CMK (cell line): ENCODE measurements at regions not wholly inside any gene's neighbourhood (a gene's known extent, or its start where the extent isn't known, plus 50 kb on each side); places are given as distances from the start of the nearest gene placed in this dataset.

Source experiments
- DNase-seq: peaks from one replicate; pipeline ENCODE4 v3.0.0-alpha.2; 2010; ENCODE audit warnings: low read depth

GRCh38 chr1:232519186-232519585 is 110.7 kb downstream of the SIPA1L2 start:
- DNase-seq: no peak

- DNase-seq: no peak
Observed at GRCh38 chr1:232518349-232518748, 111.6 kb downstream of the SIPA1L2 start.

- no peak for DNase-seq
Observed at GRCh38 chr1:232517204-232517603, 112.7 kb downstream of the SIPA1L2 start.

- no peak for DNase-seq
Observed at GRCh38 chr1:232515706-232516105, 114.2 kb downstream of the SIPA1L2 start.

GRCh38 chr1:232512712-232513111 is 117.2 kb downstream of the SIPA1L2 start:
- DNase-seq: no peak

GRCh38 chr1:232511172-232511571 is 118.8 kb downstream of the SIPA1L2 start:
- no peak for DNase-seq

- DNase-seq: no peak
Observed at GRCh38 chr1:232510367-232511110, 119.4 kb downstream of the SIPA1L2 start.

GRCh38 chr1:232509570-232509969 is 120.4 kb downstream of the SIPA1L2 start:
- DNase-seq: no peak

- DNase-seq: no peak
Observed at GRCh38 chr1:232508130-232508701, 121.7 kb downstream of the SIPA1L2 start.

- no peak for DNase-seq
Observed at GRCh38 chr1:232507571-232507970, 122.4 kb downstream of the SIPA1L2 start.

GRCh38 chr1:232505884-232506283 is 124.0 kb downstream of the SIPA1L2 start:
- no peak for DNase-seq

GRCh38 chr1:232504651-232505050 is 125.3 kb downstream of the SIPA1L2 start:
- no peak for DNase-seq

- no peak for DNase-seq
Observed at GRCh38 chr1:232503497-232503896, 126.4 kb downstream of the SIPA1L2 start.

- no peak for DNase-seq
Observed at GRCh38 chr1:232501854-232502253, 128.1 kb downstream of the SIPA1L2 start.

GRCh38 chr1:232499188-232499587 is 130.7 kb downstream of the SIPA1L2 start:
- no peak for DNase-seq

GRCh38 chr1:232493869-232494268 is 136.1 kb downstream of the SIPA1L2 start:
- DNase-seq: no peak

- DNase-seq: no peak
Observed at GRCh38 chr1:232489256-232489655, 140.7 kb downstream of the SIPA1L2 start.

- DNase-seq: no peak
Observed at GRCh38 chr1:232487236-232487635, 142.7 kb downstream of the SIPA1L2 start.

GRCh38 chr1:232486454-232487207 is 143.3 kb downstream of the SIPA1L2 start:
- no peak for DNase-seq

GRCh38 chr1:232486006-232486405 is 143.9 kb downstream of the SIPA1L2 start:
- no peak for DNase-seq

- no peak for DNase-seq
Observed at GRCh38 chr1:232484856-232485255, 145.1 kb downstream of the SIPA1L2 start.

- no peak for DNase-seq
Observed at GRCh38 chr1:232483826-232484225, 146.1 kb downstream of the SIPA1L2 start.

- no peak for DNase-seq
Observed at GRCh38 chr1:232481091-232481490, 148.8 kb downstream of the SIPA1L2 start.
